ENCODE measurements at regions not wholly inside any gene's neighbourhood (a gene's known extent, or its start where the extent isn't known, plus 50 kb on each side); places are given as distances from the start of the nearest gene placed in this dataset.

DNA sequence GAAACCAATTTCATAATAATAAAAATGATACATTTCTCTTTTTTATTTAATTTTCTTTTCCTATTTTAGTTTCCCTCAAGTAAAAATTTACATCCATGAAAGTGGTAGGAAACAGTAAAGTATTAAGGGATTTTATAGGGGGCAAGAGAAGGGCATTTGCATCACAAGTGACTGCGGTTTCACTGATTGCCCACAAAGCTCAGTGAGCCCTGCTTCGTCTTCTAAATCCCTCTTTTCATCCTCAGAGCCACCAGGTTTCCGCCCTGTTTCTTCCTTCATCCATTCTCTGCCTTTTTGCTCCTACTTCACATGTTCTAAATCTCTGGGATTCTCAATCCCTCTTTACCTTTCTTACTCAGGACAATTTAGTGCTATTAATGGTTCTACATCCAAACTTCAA is 491.4 kb downstream of the LRRC70 start:
- WGBS, 2 donors (ENCODE audit: low coverage in 1 of 2) = 60 to 76% methylated on average over 3 of the region's 3 CpGs
- no peaks in the 10 kb centered on the region for H3K4me1 ChIP-seq
- no peaks in the 10 kb centered on the region for H3K9me3 ChIP-seq
- H3K36me3 ChIP-seq = no peaks in the 10 kb centered on the region
- no peaks in the 10 kb centered on the region for H3K27me3 ChIP-seq
- H3K4me3 ChIP-seq = no peak overlapping the region
- intact Hi-C loops (cut with DNase I; ENCODE audit: low total_unique reads) = no loop called here
- H3K27ac ChIP-seq = no peak overlapping the region
- no peak for TF ChIP-seq POLR2AphosphoS5 (IDR thresholded peaks at IDR 0.05)
- TF ChIP-seq, protein P1, sequence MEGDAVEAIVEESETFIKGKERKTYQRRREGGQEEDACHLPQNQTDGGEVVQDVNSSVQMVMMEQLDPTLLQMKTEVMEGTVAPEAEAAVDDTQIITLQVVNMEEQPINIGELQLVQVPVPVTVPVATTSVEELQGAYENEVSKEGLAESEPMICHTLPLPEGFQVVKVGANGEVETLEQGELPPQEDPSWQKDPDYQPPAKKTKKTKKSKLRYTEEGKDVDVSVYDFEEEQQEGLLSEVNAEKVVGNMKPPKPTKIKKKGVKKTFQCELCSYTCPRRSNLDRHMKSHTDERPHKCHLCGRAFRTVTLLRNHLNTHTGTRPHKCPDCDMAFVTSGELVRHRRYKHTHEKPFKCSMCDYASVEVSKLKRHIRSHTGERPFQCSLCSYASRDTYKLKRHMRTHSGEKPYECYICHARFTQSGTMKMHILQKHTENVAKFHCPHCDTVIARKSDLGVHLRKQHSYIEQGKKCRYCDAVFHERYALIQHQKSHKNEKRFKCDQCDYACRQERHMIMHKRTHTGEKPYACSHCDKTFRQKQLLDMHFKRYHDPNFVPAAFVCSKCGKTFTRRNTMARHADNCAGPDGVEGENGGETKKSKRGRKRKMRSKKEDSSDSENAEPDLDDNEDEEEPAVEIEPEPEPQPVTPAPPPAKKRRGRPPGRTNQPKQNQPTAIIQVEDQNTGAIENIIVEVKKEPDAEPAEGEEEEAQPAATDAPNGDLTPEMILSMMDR (IDR thresholded peaks at IDR 0.05) = no peak
- no peak for TF ChIP-seq EP300 (IDR thresholded peaks at IDR 0.05; ENCODE audit: low read depth)
- TF ChIP-seq POLR2A (IDR thresholded peaks at IDR 0.05) = no peak
- in situ Hi-C loops (cut with MboI; ENCODE audit: low pct_ligation_motif_present in 1 of 4, low pct_unique_long_range_greater_than_20kb in 1 of 4, low sequenced_read_pairs in 3 of 4) = no loop called here
- no peak for DNase-seq

DNA sequence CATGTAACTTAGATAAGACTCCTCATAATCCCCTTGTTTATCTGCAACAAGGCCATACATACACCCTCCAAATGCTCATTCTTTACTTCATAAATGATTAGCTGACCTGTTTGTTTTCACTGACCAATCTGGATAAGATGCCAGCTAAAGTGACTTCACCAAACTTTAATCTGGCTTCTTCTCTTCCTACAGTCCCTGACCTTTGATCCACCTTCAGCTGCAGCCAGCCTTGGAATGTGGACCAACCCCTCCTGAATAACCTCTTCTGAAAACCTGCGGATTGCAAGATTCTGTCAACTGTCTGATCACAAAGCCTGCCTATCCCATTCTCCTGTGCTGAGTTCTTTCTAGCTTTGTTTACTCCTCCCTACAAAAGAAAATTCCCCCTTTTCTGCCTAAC is 476.8 kb downstream of the LRRC70 start:
- no peaks in the 10 kb centered on the region for H3K27me3 ChIP-seq
- H3K9me3 ChIP-seq = no peaks in the 10 kb centered on the region
- H3K4me3 ChIP-seq = no peak overlapping the region
- H3K36me3 ChIP-seq = no peaks in the 10 kb centered on the region
- no peak for TF ChIP-seq EP300 (IDR thresholded peaks at IDR 0.05; ENCODE audit: low read depth)
- TF ChIP-seq POLR2AphosphoS5 (IDR thresholded peaks at IDR 0.05) = no peak
- no peak for TF ChIP-seq POLR2A (IDR thresholded peaks at IDR 0.05)
- TF ChIP-seq, protein P1 (IDR thresholded peaks at IDR 0.05) = no peak
- in situ Hi-C loops (cut with MboI; ENCODE audit: low pct_ligation_motif_present in 1 of 4, low pct_unique_long_range_greater_than_20kb in 1 of 4, low sequenced_read_pairs in 3 of 4) (no loop called here), intact Hi-C loops (cut with DNase I; ENCODE audit: low total_unique reads) (no loop called here)
- DNase-seq = no peak
- H3K27ac ChIP-seq = no peak overlapping the region
- 35 to 46% methylated on average over 1 of the region's 1 CpG for WGBS, 2 donors (ENCODE audit: low coverage in 1 of 2)
- H3K4me1 ChIP-seq = no peaks in the 10 kb centered on the region

DNA sequence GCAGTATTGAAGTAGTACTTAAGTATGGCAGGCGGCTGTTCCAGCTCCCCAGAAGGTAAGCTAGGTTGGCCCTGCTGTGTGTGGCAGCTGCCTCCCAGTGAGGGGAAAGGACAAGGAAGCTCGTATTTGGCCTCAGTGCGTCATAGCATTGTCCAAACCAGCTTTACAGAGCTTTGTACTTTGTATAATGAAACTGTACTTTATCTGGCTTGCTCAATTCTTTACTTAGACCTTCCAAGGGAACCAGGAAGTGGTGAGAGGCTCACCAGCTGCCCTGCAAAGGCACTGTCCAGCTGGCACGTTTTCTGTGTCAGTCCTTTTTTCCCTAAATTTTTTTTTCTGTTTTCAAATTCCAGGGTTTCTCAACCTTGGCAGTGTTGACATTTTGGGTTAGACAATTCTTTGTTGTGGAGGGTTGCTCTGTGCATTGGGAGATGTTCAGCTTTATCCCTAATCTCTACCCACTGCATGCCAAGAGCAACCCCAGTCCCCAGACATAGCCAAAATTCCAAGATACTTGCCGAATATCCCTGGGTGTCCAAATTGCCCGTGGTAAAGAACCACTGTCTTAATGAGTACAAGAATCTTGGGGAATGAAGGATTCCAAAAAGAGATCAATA is 474.5 kb downstream of the LRRC70 start:
- Histone ChIP-seq H3K27ac (no peak overlapping the region), H3K4me3 (no peak overlapping the region), H3K27me3 (no peaks in the 10 kb centered on the region), H3K36me3 (no peaks in the 10 kb centered on the region), H3K9me3 (no peaks in the 10 kb centered on the region), H3K4me1 (no peaks in the 10 kb centered on the region)
- intact Hi-C loops (cut with DNase I; ENCODE audit: low total_unique reads) (no loop called here), in situ Hi-C loops (cut with MboI; ENCODE audit: low pct_ligation_motif_present in 1 of 4, low pct_unique_long_range_greater_than_20kb in 1 of 4, low sequenced_read_pairs in 3 of 4) (no loop called here)
- 58 to 80% methylated on average over 5 to 6 of the region's 6 CpGs for WGBS, 2 donors (ENCODE audit: low coverage in 1 of 2)
- TF ChIP-seq, protein P1 (IDR thresholded peaks at IDR 0.05) = no peak
- TF ChIP-seq EP300 (IDR thresholded peaks at IDR 0.05; ENCODE audit: low read depth) (no peak), POLR2A (IDR thresholded peaks at IDR 0.05) (no peak), POLR2AphosphoS5 (IDR thresholded peaks at IDR 0.05) (no peak)
- no peak for DNase-seq

DNA sequence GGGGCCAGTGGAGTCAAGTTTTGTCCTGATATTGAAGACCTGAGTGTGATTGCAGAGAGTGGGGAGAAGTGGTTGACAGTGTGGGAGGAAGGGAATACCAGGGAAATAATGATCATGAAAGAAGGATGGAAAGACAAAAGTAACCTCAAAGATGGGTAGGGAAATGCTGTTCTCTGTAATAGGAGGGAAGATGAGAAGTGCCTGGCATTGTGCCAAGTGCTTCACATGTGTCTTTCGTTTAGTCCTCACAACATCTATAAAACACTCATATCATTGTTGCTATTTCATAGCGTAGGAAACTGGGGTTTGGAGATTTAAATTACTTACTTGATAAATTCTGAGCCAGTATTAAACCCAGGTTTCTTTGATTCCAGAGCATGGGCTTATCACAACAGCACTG is 472.3 kb downstream of the LRRC70 start:
- Histone ChIP-seq H3K27ac (no peak overlapping the region), H3K36me3 (no peaks in the 10 kb centered on the region), H3K27me3 (no peaks in the 10 kb centered on the region), H3K4me3 (no peak overlapping the region), H3K9me3 (no peaks in the 10 kb centered on the region), H3K4me1 (no peaks in the 10 kb centered on the region)
- intact Hi-C loops (cut with DNase I; ENCODE audit: low total_unique reads) = no loop called here
- 40 to 60% methylated on average over 2 of the region's 2 CpGs for WGBS, 2 donors (ENCODE audit: low coverage in 1 of 2)
- in situ Hi-C loops (cut with MboI; ENCODE audit: low pct_ligation_motif_present in 1 of 4, low pct_unique_long_range_greater_than_20kb in 1 of 4, low sequenced_read_pairs in 3 of 4) = no loop called here
- no peak for DNase-seq
- TF ChIP-seq, protein P1 (IDR thresholded peaks at IDR 0.05) = no peak
- no peak for TF ChIP-seq POLR2A (IDR thresholded peaks at IDR 0.05)
- no peak for TF ChIP-seq POLR2AphosphoS5 (IDR thresholded peaks at IDR 0.05)
- no peak for TF ChIP-seq EP300 (IDR thresholded peaks at IDR 0.05; ENCODE audit: low read depth)

All from transverse colon (tissue), 4 donors.